Trophoblast cell (in vitro differentiated cells and primary cell): ENCODE measurements at regions not wholly inside any gene's neighbourhood (a gene's known extent, or its start where the extent isn't known, plus 50 kb on each side); places are given as distances from the start of the nearest gene placed in this dataset.

Experiments used
- DNase-seq, 2 donors: peaks; one replicate each; pipeline ENCODE4 v3.0.0-alpha.2; 2016
- H2AFZ ChIP-seq: 2 replicates; pipeline ENCODE4 v1.6.1; 2013; ENCODE audit warnings: low read length, moderate library complexity, mild to moderate bottlenecking; ENCODE audit not compliant: insufficient read depth, poor library complexity
- H2AK5ac ChIP-seq: 2 replicates; pipeline ENCODE4 v1.6.1; 2013; ENCODE audit warnings: mild to moderate bottlenecking, low read length
- H2BK120ac ChIP-seq: 2 replicates; pipeline ENCODE4 v1.6.1; 2013; ENCODE audit warnings: low read length, mild to moderate bottlenecking, moderate library complexity; ENCODE audit not compliant: insufficient read depth, poor library complexity
- H2BK12ac ChIP-seq: 2 replicates; pipeline ENCODE4 v1.6.1; 2013; ENCODE audit warnings: mild to moderate bottlenecking, low read length, moderate library complexity
- H2BK5ac ChIP-seq: 2 replicates; pipeline ENCODE4 v1.6.1; 2013; ENCODE audit warnings: low read length, low read depth, moderate library complexity, mild to moderate bottlenecking; ENCODE audit not compliant: poor library complexity
- H3K14ac ChIP-seq: 2 replicates; pipeline ENCODE4 v1.6.1; 2013; ENCODE audit warnings: mild to moderate bottlenecking, low read length
- H3K18ac ChIP-seq: 2 replicates; pipeline ENCODE4 v1.6.1; 2013; ENCODE audit warnings: mild to moderate bottlenecking, low read length
- H3K23ac ChIP-seq: 2 replicates; pipeline ENCODE4 v1.6.1; 2013; ENCODE audit warnings: low read length
- H3K27ac ChIP-seq: 2 replicates; pipeline ENCODE4 v1.5.1; 2013; ENCODE audit warnings: low read depth, mild to moderate bottlenecking, inconsistent platforms, low read length, moderate library complexity
- H3K27me3 ChIP-seq: 2 replicates; pipeline ENCODE4 v1.6.1; 2013; ENCODE audit warnings: inconsistent platforms, mild to moderate bottlenecking, low read length, moderate library complexity; ENCODE audit not compliant: insufficient read depth
- H3K36me3 ChIP-seq, 2 experiments: 1 replicate in 1 of 2; 2 replicates in 1 of 2; pipeline ENCODE4 v1.6.1; 2013; ENCODE audit warnings: low read length in 2 of 2, mild to moderate bottlenecking in 2 of 2, moderate library complexity in 1 of 2; ENCODE audit not compliant: insufficient read depth in 2 of 2, control insufficient read depth in 1 of 2
- H3K4ac ChIP-seq: 2 replicates; pipeline ENCODE4 v1.6.1; 2013; ENCODE audit warnings: low read depth, mild to moderate bottlenecking, low read length, moderate library complexity
- H3K4me1 ChIP-seq, 2 experiments: 1 replicate in 1 of 2; 2 replicates in 1 of 2; pipeline ENCODE4 v1.6.1; 2013; ENCODE audit warnings: low read length in 2 of 2, mild to moderate bottlenecking in 2 of 2, moderate library complexity in 1 of 2; ENCODE audit not compliant: insufficient read depth in 2 of 2, control insufficient read depth in 1 of 2
- H3K4me2 ChIP-seq: 2 replicates; pipeline ENCODE4 v1.6.1; 2013; ENCODE audit warnings: inconsistent platforms, mild to moderate bottlenecking, low read length, moderate library complexity
- H3K4me3 ChIP-seq: 2 replicates; pipeline ENCODE4 v1.5.1; 2013; ENCODE audit warnings: mild to moderate bottlenecking, low read depth, low read length, inconsistent platforms
- H3K79me1 ChIP-seq: one replicate; pipeline ENCODE4 v1.6.1; 2013; ENCODE audit warnings: low read length
- H3K79me2 ChIP-seq: 2 replicates; pipeline ENCODE4 v1.6.1; 2013; ENCODE audit warnings: low read length, mild to moderate bottlenecking; ENCODE audit not compliant: control insufficient read depth, insufficient read depth, poor library complexity
- H3K9ac ChIP-seq: 2 replicates; pipeline ENCODE4 v1.6.1; 2013; ENCODE audit warnings: mild to moderate bottlenecking, low read length
- H3K9me3 ChIP-seq: 2 replicates; pipeline ENCODE4 v1.6.1; 2013; ENCODE audit warnings: low read depth, mild to moderate bottlenecking, control low read depth, inconsistent platforms, low read length; ENCODE audit not compliant: insufficient read depth
- H4K12ac ChIP-seq: 2 replicates; pipeline ENCODE4 v1.6.1; 2013; ENCODE audit warnings: low read depth, mild to moderate bottlenecking, low read length, moderate library complexity
- H4K8ac ChIP-seq: 2 replicates; pipeline ENCODE4 v1.6.1; 2013; ENCODE audit warnings: low read depth, mild to moderate bottlenecking, low read length, moderate library complexity
- H4K91ac ChIP-seq: one replicate; pipeline ENCODE4 v1.6.1; 2013; ENCODE audit warnings: low read depth, mild to moderate bottlenecking, low read length, moderate library complexity
- WGBS: extraction: QIAGEN DNeasy Blood & Tissue Kit; methylation state at CpG from one replicate; pipeline ENCODE4 v1.1.7; 2013; ENCODE audit warnings: missing lambda C conversion rate; ENCODE audit not compliant: insufficient read length, insufficient coverage; ENCODE audit errors: extremely low coverage; 5-methylcytosine and 5-hydroxymethylcytosine counted together

DNA sequence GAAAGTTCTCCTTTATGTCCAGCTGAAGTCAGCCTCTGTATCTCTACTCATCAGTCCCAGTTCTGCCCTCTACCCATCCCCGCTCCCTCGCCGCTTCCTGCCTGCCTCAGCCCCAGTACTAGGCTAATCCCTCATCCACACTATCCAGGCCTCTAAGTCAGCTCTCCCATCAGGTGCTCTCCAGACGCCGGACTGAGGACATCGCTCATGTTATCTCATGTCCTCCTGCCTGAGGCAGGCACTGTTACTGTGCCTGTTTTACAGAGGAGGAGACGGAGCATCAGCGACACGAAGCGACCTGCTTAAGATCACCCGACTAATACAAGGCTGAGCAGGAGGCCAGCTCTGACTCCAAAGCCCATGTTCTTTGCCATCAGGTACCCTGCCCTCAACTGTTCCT is 57.3 kb upstream of the RUNX3 start:
- Histone ChIP-seq H3K4me2 (no peak overlapping the region), H2BK12ac (no peak overlapping the region), H2BK5ac (no peak overlapping the region), H3K27ac (no peak overlapping the region), H3K27me3 (no peaks in the 10 kb centered on the region), H3K9me3 (no peaks in the 10 kb centered on the region), H3K14ac (no peak overlapping the region), H3K4ac (no peak overlapping the region), H3K9ac (no peak overlapping the region), H2AFZ (no peak overlapping the region), H4K8ac (no peak overlapping the region), H3K36me3 (no peaks in the 10 kb centered on the region), H2BK120ac (no peak overlapping the region), H4K91ac (no peak overlapping the region), H3K23ac (no peak overlapping the region), H4K12ac (no peak overlapping the region), H3K79me2 (no peaks in the 10 kb centered on the region), H3K4me3 (no peak overlapping the region), H2AK5ac (no peak overlapping the region), H3K79me1 (no peaks in the 10 kb centered on the region), H3K18ac (no peak overlapping the region), H3K4me1 (no peaks in the 10 kb centered on the region)
- no CpG with 5 or more reads among the region's 11 CpGs for WGBS
- DNase-seq, result no peak

DNA sequence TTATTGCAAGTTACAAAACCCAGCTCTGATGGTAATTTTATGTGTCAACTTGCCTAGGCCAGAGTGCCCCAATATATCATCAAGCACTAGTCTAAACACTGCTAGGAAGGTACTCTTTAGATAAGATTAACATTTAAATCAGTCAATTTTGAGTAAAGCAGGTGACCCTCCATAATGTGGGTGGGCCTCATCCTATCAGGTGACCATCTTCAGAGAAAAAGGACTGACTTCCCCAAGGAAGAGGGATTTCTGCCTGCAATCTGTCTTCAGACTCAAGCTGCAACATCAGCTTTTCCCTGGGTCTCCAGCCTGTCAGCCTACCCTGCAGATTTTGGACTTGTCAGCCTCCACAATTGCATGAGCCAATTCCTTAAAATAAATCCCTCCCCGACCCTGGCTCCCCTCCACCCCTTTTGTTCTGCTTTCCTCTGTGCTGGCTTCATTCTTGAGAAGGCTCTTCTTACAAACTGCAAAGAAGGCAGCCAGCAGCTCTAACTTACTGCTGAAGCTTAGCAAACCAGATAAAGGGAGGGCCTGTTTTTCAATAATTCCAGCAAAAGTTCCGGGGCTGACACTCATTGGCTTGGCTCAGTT is 56.4 kb upstream of the RUNX3 start:
- no peak for DNase-seq
- H3K23ac ChIP-seq, result no peak overlapping the region
- H3K36me3 ChIP-seq, result no peaks in the 10 kb centered on the region
- H4K91ac ChIP-seq, result no peak overlapping the region
- no peak overlapping the region for H2BK120ac ChIP-seq
- no peak overlapping the region for H3K4me2 ChIP-seq
- H3K9me3 ChIP-seq, result no peaks in the 10 kb centered on the region
- H3K79me1 ChIP-seq, result no peaks in the 10 kb centered on the region
- no peak overlapping the region for H2BK5ac ChIP-seq
- no peak overlapping the region for H2BK12ac ChIP-seq
- no peak overlapping the region for H3K27ac ChIP-seq
- no peaks in the 10 kb centered on the region for H3K4me1 ChIP-seq
- H3K4ac ChIP-seq, result no peak overlapping the region
- no peak overlapping the region for H2AFZ ChIP-seq
- WGBS, result no CpG with 5 or more reads among the region's 2 CpGs
- no peaks in the 10 kb centered on the region for H3K79me2 ChIP-seq
- H3K4me3 ChIP-seq, result no peak overlapping the region
- no peak overlapping the region for H4K12ac ChIP-seq
- no peak overlapping the region for H4K8ac ChIP-seq
- no peak overlapping the region for H3K18ac ChIP-seq
- no peak overlapping the region for H3K9ac ChIP-seq
- H2AK5ac ChIP-seq, result no peak overlapping the region
- no peaks in the 10 kb centered on the region for H3K27me3 ChIP-seq
- no peak overlapping the region for H3K14ac ChIP-seq

DNA sequence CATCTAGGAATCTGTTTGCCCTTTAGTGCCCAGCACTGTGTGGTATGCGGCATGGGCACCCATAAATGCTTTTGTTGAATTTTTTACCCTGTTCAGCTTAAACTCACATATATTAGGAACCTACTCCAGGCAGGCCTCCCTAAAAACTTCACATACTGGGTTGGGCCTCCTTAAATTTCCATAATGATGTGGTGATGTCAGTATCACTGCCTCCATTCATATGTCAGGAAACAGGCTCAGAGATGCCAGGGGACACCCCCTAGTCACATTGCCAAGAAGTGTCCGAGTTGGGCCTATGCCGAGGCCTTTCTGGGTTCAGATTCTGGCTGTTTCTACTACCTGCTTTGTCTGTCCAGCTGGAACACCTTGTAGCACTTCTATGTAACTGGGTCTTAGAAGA is 55.7 kb upstream of the RUNX3 start:
- H3K9me3 ChIP-seq, result no peaks in the 10 kb centered on the region
- H3K18ac ChIP-seq, result no peak overlapping the region
- no peaks in the 10 kb centered on the region for H3K79me2 ChIP-seq
- no peak overlapping the region for H3K4ac ChIP-seq
- H2BK5ac ChIP-seq, result no peak overlapping the region
- H2BK120ac ChIP-seq, result no peak overlapping the region
- H3K4me2 ChIP-seq, result no peak overlapping the region
- no peak overlapping the region for H2AK5ac ChIP-seq
- no peak for DNase-seq
- no peaks in the 10 kb centered on the region for H3K27me3 ChIP-seq
- no peak overlapping the region for H3K23ac ChIP-seq
- H3K4me3 ChIP-seq, result no peak overlapping the region
- H3K4me1 ChIP-seq, result no peaks in the 10 kb centered on the region
- no peak overlapping the region for H2AFZ ChIP-seq
- no peak overlapping the region for H2BK12ac ChIP-seq
- WGBS, result no CpG with 5 or more reads among the region's 3 CpGs
- H3K27ac ChIP-seq, result no peak overlapping the region
- H4K12ac ChIP-seq, result no peak overlapping the region
- H4K91ac ChIP-seq, result no peak overlapping the region
- no peaks in the 10 kb centered on the region for H3K79me1 ChIP-seq
- no peak overlapping the region for H4K8ac ChIP-seq
- no peaks in the 10 kb centered on the region for H3K36me3 ChIP-seq
- no peak overlapping the region for H3K14ac ChIP-seq
- H3K9ac ChIP-seq, result no peak overlapping the region

DNA sequence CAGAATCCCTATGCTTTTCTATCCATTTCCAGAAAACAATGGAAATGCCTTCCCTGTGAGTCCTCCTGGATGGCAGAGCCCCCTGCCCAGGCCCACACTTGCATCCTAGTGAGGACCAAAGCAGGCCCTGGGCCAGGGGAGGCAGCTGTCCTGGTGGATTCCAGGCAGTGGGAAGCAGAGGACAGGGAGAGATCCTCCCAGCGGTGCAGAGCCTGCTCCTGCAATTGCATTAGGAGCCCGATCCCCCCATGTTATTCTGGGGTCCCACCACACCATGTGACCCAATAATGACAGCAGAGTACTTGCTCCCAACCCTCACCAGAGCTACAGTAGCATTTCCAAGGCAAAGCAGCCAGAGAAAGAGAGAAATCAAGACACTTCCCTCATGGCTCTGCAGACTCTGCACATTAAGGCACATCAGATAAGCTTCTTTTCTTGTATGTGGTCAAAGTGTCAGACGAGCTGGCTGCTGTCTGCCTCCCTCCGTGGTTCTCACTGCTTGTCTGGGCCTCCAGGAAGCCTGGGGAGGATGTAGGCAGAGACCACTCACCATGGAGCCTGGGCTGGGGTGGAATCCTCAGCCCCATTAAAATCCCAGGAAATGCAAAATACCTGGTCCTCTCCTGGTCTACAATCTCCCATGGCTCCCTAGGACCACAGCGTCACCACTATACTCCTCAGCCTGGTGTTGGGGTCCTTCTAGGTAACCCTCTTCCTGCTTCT is 54.9 kb upstream of the RUNX3 start:
- H3K4me3 ChIP-seq, result no peak overlapping the region
- no peaks in the 10 kb centered on the region for H3K36me3 ChIP-seq
- no peak overlapping the region for H2BK120ac ChIP-seq
- WGBS, result no CpG with 5 or more reads among the region's 5 CpGs
- H3K27me3 ChIP-seq, result no peaks in the 10 kb centered on the region
- no peaks in the 10 kb centered on the region for H3K79me1 ChIP-seq
- no peak overlapping the region for H3K23ac ChIP-seq
- no peaks in the 10 kb centered on the region for H3K4me1 ChIP-seq
- H4K91ac ChIP-seq, result no peak overlapping the region
- no peak overlapping the region for H2AFZ ChIP-seq
- no peak overlapping the region for H4K12ac ChIP-seq
- H3K9ac ChIP-seq, result no peak overlapping the region
- no peak for DNase-seq
- H2BK12ac ChIP-seq, result no peak overlapping the region
- H3K4me2 ChIP-seq, result no peak overlapping the region
- no peak overlapping the region for H3K4ac ChIP-seq
- H3K14ac ChIP-seq, result no peak overlapping the region
- H2AK5ac ChIP-seq, result no peak overlapping the region
- no peaks in the 10 kb centered on the region for H3K9me3 ChIP-seq
- no peak overlapping the region for H2BK5ac ChIP-seq
- H3K79me2 ChIP-seq, result no peaks in the 10 kb centered on the region
- H4K8ac ChIP-seq, result no peak overlapping the region
- H3K18ac ChIP-seq, result no peak overlapping the region
- no peak overlapping the region for H3K27ac ChIP-seq
